Cerebellar nuclear complex (tissue), 1 donor: ENCODE measurements at regions not wholly inside any gene's neighbourhood (a gene's known extent, or its start where the extent isn't known, plus 50 kb on each side); places are given as distances from the start of the nearest gene placed in this dataset.
"Not testable (repeated sequence)": the region's sequence is repeated elsewhere in the genome, so short reads cannot be mapped to it uniquely, and the experiment has no call there.

ENCODE experiments used
- DNase-seq, 2 experiments: peaks; one replicate each; lab custom pipeline; 2025; lab: John Stamatoyannopoulos, UW

DNA sequence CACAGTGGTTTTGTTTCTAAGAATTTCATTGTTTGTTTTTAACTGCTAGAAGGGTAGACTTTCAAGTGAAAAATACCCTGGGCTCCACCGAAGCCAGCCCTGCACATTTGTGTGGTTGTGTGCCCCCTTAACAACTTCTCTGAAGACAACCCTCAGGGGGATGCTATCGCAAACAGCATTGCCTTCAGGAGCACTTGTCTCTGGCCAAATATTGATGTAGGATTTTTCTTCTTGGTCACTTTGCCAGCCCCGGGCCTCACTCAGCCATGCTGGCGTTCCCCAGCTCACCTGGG lies 69.2 kb upstream of the SERP2 start:
- no peak for DNase-seq

DNA sequence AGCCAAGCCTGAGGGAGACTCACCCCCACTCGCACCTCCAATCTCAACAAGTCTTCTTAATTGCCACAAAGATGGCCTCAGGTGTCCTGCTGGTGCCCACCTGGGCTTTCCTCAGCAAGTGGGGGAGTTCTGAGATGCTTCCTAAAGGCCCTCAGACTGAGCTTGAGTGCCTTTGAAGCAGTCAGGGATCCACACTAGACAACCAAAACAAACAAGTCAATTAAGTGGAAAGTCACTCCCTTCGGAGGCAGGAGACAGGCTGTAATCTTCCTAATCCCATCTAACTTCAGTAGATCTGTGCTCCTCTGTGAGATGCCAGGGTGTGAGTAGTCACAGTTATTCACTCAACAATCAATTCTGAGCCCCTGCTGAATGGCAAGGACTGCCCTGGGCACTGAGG lies 68.3 kb upstream of the SERP2 start:
- no peak for DNase-seq

DNA sequence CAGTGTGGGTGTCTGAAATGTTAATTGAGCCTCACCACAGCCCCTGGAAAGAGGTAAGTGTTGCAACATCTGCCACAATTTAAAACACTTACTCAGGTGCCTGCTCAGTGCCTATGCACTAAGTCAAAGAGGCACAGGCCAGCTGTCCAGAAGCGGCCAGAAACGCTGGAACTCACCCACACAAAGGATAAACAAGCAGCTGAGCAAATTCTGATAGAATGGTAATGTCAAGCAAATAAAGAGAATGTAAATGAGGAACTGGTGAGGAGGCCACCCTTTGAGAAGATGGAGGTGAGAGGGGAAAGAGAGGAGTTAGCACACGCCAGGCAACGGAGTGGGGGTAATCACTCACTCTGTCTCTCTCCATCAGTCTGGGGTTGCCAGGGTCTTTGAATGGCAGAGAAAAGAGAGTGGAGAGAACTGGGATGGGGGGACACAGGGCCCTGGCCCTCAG lies 67.7 kb upstream of the SERP2 start:
- no peak for DNase-seq

DNA sequence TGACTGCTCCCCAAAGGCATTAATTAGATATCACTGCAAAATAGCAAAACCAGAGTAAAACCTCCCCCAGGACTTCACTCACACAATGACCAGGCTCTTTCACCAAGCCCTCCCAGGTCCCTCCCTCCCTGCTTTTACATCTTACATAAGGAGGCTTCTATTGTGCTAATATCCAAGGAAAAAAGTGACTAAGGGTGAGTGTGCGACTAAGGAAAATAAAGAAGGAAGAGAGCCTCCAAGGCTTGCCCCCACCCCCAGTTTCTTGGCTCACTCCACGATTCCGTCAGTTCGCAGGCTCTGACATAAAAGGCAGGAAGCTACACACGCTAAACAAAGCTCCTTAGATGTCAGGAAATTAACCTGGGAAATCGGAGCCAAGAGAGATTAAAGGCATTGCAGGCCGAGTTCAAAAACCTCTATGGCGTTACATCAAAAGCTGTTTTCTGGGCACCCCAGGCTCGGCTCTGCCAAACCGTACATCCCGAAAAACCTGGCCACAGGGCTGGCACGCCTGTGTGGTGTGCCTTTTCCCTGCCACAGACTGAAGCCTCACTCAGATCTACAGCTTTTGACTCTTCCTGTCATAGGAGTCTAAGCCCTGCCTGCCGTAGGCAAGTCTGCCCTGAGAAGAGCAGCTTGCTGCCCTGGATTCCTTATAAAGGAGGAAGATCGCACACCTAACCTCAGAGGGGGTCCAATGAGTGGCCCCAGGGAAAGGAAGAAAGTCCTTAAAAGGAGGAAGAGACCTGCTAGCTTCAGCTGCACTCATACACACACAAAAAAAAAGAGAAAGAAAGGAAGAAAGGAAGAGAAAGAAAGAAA lies 67.0 kb upstream of the SERP2 start:
- DNase-seq = no peak

DNA sequence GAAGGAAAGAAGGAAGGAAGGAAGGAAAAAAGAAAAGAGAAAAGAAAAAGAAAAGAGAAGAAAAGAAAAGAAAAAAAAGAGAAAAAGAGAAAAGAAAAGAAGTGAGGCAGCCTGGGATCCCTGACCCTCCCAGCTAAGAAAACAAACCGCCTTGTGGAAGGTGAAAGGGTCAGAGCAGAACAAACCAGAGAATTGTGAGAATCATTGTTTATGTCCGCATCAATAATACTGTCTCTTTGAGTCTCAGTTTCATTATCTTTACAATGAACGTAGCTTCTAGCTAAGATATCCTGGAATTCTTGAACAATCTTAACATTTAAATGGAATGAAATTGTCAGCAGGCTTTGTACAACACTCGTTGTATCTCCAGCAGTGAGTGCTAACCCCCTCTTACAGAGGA lies 66.4 kb upstream of the SERP2 start:
- no peak for DNase-seq

DNA sequence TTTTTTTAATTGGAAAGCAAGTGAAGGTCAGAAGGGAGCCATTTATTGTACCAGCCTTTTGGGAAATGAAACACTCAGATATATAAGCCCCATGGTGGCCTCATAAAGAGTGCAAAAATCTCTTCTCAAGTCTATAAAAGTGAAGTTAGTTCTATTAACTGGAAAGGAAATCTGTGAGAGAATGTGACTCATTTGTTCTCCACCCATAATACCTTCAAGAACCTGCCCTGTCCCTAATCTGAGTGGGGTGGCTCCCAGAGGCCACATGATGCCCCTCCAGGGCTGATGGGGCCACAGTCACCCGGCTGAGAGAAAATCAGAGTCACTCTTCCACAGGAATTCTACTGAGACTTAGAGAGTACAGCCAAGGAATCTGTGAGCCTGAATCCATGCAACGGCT lies 65.8 kb upstream of the SERP2 start:
- no peak for DNase-seq

DNA sequence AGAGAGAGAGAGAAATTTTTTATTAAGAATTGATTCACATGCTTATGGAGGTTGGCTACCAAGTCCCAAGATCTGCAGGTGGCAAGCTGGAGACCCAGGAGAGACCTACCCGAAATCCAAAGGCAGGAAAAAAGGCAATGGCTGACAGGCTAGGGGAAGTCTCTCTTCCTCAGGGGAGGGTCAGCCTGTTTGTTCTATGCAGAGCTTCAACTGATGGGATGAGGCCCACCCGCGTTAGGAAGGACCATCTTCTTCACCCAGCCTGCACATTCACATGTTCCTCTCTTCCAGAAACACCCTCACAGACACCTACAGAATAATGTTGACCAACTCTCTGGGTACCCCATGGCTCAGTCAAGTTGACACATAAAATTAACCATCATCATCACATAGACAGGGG lies 65.3 kb upstream of the SERP2 start:
- DNase-seq = no peak

DNA sequence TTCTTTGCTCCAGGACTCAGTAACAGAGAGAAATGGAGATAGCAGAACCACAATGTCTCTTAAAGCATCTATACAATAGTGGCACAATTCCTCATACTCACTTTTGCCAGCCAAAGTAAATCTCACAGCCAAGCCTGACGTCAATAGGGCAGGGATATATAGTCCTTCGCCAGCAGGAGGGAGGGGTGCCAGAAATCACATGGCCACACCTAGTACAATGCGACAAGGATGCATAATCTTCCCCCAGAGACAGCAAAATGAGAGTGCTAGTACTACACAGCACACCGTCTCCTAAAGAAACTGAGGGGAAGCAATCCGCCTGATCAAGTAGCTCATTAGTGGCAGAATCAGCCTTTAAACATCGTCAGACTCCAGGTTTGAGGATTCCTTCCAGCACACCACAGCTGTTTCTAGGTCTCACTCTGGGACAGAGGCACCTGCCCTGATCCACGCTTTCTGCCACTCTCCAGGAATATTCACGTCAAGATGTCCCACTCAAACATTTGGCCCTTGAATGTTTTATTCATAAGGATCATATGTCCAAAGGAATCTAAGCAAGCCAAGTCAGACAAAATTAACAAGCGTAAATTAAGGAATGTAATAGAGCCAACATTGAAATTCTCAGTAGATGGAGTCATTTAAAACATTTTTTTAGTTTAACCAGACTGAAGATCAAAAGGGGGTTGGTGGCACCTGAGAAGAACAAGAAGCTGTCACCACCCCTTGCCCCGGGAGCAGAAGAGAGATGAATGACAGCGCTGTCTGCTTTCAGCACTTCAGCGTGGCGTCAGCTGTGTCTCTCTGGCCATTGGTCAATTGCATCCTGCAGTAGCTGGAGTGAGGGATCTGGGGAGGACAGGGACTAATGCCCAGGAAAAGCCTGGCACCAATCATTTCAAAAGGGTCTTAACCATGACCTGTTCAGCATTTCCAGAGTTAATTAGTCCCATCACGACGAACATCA lies 63.5 kb upstream of the SERP2 start:
- no peak for DNase-seq

DNA sequence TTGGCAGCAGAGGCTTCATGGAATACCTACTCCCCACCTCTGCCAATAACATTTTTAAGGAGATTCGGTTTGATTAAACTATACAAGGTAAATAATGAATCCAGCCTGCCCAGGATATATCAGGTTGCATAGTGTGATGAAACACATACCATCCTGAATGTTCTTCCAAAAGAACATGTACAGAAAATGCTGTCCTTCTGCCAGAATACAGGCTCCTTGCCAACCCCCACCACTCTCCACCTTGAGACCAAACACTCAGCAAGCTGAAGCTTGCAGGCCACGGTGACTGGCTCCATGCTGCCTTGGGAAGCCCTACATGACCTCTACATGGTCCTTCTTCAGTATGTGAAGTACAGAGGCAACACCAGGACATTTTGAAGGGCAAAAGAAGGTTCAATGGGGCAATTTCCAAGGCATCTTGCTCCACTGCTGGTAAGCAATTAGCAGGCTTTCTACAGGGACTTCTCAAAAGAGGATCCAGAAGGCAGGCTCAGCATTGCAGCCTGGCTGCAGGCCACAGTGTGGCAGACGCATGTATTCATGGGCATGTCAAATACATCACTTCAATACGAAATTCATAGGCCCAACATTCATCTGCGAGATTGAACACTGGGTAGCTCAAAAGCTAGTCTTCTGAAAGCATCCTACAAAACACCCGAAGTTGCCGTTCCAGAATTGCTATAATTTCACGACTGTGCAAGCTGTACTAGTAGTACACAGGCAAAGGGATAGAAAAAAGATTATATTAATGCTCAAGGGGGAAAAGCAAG lies 62.4 kb upstream of the SERP2 start:
- no peak for DNase-seq

DNA sequence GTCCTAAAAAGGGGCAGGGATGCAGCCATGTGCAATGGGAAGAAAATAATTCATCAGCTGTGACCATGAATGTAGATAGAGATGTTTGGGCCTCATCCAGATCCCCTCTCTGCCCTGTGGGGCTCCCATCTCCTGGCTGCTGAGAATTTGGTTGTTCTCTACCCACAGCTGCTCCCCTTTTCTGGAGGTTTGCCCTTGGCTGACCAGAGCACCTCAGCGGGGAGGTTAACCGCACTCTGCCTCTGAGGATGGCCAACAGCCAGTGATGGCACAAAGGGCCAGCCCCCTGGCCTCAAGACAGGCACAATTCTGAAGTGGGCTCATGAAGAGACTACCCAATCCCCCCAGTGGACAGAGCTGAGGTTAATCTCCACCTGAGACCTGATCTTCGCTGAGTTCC lies 61.5 kb upstream of the SERP2 start:
- DNase-seq = no peak

DNA sequence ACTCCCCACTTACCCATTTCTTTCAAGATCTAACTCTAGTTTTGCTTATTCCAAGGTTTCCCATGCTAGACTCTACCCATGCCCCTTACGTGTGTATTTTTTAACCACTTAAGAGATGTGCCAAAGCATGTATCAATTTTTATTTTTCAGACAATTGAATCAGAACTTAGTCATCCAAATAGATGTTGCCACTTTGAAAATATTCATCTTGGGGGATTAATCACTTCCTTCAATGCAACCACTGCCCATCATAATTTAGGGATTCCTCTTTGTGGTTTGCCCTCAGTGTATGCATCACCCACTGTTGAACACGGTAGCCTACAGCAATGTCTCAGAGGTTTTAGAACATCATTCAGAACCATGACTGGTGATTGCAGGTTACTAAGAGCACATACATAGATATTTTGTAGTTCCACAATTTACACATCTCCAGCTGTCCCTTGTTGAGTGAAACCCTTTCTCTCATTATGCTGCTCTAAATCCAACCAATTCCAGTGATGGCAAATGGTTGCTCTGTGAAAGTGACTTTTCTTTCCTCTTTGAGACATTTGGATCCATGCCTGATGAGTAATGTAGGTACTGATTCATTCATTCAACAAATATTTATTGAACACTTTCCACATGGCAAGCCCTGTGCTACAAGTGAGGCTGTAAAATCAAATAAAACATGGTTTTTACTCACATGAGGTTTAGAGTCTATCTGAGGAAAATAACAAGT lies 60.6 kb upstream of the SERP2 start:
- no peak for DNase-seq

DNA sequence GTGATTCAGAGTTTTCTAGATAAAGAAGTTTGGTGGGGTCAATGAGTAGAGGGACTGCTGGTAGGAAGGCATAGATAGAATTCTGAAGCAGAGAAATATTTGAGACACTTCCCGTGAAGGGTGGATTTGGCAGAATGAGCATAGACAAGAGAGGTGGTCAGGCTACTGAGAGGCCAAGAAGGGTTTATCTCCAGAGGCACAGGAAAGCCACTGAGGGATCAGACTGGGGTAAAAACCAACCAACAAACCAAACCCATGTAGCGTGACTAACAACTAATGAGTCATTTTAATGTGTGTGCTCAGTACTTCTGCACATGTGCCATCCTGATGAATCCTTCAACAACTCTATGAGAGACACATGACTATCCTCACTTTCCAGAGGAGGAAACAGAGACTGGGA lies 60.0 kb upstream of the SERP2 start:
- DNase-seq = no peak

DNA sequence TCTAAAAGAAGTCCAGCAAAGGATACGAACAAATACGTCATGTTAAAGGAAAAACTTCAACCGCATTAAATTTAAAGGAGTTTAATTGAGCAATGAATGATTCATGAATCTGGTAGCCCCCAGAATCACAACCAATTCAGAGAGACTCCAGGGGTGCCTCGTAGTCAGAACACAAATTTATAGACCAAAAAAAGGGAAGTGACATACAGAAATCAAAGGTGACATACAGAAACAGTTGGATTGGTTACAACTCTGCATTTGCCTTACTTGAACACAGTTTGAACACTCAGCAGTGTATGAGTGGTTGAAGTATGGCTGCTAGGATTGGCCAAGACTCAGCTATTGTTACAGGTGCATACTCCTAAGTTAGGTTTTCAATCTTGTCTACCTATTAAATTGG lies 59.5 kb upstream of the SERP2 start:
- DNase-seq = not testable (repeated sequence)

DNA sequence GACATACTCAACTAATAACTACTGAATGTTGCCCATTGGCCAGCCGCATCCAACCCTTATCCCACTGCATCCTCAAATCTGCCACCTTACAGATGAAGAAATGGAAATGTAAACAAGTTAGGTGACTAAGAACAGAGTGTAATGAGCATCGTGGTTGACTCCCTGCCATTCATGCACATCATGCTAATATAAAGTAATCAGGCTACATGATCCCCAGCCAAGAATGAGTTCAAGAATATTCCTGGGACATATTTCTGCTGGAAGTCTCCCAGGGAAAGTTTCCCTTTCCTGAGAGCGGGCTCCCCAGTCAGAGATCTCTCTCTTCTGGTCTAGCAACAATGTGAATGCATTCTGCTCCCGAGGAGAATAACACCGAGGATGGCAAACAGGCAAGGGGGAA lies 55.9 kb upstream of the SERP2 start:
- DNase-seq = no peak

DNA sequence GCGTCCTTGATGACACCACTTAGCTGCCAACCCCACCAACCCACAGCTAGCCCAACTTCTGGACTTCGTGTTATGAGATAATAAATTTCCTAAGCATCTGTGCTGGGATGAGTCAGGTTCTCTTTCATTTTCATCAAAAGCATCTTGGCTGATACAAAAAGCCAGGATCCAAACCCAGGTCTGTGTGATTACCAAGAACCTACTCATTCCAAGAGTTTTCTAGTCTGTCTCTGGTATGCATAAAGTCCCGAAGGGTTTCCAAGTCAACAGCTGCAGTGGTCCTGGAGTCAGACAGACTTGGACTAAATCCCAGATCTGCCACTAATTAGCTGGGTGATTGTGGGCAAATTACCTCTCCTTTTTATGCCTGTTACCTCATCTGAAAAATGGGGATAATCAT lies 55.5 kb upstream of the SERP2 start:
- no peak for DNase-seq

DNA sequence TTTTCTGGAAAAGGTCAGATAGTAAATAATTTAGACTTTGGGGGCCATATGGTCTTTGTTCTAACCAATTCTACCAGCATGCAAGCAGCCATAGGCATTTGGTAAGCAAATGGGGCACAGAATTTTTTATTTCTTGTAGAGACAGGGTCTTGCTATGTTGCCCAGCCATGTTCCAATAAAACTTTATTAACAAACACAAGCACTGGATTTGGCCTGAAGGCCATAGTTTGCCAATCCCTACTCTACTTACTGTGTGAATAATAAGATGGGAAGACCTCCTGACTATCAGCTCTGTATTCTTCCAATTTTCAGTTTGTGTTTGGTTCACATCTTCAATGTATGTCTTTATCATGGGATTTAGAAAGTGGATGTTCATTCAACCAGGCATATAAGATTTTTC lies 53.0 kb upstream of the SERP2 start:
- DNase-seq = no peak

DNA sequence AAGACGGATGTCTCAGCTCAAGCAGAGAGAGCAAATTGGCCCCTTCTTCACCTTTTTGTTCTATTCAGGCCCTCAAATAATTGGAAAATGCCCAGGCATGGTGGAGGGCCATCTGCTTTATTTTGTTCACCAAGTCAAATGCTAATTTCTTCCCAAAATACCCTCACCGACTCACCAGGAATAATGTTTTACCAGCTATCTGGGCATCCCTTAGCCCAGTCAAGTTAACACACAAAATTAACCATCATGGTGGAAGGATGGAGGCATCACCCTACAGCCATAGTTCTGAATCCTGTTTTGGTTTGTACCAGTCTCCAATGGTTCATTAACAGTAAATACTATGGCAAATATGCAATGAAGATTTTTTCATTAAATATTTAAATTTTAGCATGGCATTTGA lies 51.7 kb upstream of the SERP2 start:
- DNase-seq = no peak

DNA sequence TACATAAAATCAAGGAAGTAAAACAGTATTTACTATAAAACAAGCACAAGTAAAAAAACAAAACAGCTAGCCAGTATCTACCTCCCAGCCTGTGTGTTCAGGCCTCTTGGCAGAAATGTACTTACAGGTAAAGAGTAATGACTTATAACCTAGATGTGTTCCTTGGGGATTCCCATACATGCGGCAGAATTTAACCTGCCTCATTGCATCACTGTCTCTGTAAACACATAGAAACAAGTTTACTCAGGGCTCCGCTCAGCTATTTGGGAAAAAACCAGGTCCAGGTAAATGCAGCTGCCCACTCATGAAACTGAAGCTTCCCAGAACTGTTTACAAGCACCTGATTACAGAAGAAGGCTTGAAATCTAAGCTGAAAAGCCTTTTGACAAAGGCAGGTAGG lies 50.7 kb upstream of the SERP2 start:
- DNase-seq = no peak

DNA sequence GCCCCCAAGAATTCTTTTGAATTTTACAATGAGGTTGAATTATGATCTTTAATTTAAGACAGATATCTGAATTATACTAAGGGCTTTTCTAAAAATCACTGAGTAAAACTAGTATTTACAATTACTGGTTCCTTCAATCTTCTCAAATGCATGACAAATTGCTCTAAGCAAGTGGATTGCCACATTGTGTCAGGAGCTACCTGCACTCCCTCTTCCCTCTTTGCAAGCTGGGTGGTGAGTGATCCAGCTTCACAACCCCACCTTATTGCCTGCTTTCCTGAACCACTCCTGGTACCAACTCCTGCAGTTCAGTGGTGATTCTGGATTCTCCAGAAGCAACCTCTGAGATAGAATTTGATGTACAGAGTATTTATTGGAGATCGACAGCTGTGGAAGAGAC lies 49.9 kb upstream of the SERP2 start:
- DNase-seq = no peak
